NCI-H69 (cell line): ENCODE measurements at regions not wholly inside any gene's neighbourhood (a gene's known extent, or its start where the extent isn't known, plus 50 kb on each side); places are given as distances from the start of the nearest gene placed in this dataset.

ENCODE experiments used
- DNase-seq: peaks from one replicate; lab custom pipeline; 2025; lab: John Stamatoyannopoulos, UW

- no peak for DNase-seq
These were observed 51.0 kb upstream of the VEGFC start for GRCh38 chr4:176843710-176844109.

- DNase-seq, result no peak
These were observed 51.7 kb upstream of the VEGFC start for GRCh38 chr4:176844448-176844847.

- DNase-seq, result no peak
These were observed 52.9 kb upstream of the VEGFC start for GRCh38 chr4:176845636-176846035.

- DNase-seq, result no peak
These were observed 56.4 kb upstream of the VEGFC start for GRCh38 chr4:176849076-176849475.

GRCh38 chr4:176850436-176850835 lies 57.7 kb upstream of the VEGFC start:
- no peak for DNase-seq

GRCh38 chr4:176856421-176856820 lies 63.7 kb upstream of the VEGFC start:
- DNase-seq, result no peak

GRCh38 chr4:176858839-176859238 lies 66.1 kb upstream of the VEGFC start:
- no peak for DNase-seq

- DNase-seq, result no peak
These were observed 71.5 kb upstream of the VEGFC start for GRCh38 chr4:176864238-176864637.

GRCh38 chr4:176868676-176869075 lies 76.0 kb upstream of the VEGFC start:
- no peak for DNase-seq

- no peak for DNase-seq
These were observed 79.7 kb upstream of the VEGFC start for GRCh38 chr4:176872461-176872860.

GRCh38 chr4:176874721-176875445 lies 82.2 kb upstream of the VEGFC start:
- DNase-seq, result no peak

- no peak for DNase-seq
These were observed 82.8 kb upstream of the VEGFC start for GRCh38 chr4:176875446-176875930.

- no peak for DNase-seq
These were observed 86.8 kb upstream of the VEGFC start for GRCh38 chr4:176879380-176880116.

- no peak for DNase-seq
These were observed 89.5 kb upstream of the VEGFC start for GRCh38 chr4:176882206-176882605.

- DNase-seq, result peak; percentile 64
These were observed 90.4 kb upstream of the VEGFC start for GRCh38 chr4:176883108-176883550.

- peak; percentile 48 for DNase-seq
These were observed 91.1 kb upstream of the VEGFC start for GRCh38 chr4:176883681-176884418.

GRCh38 chr4:176885224-176885623 lies 92.5 kb upstream of the VEGFC start:
- no peak for DNase-seq

- DNase-seq, result no peak
These were observed 93.4 kb upstream of the VEGFC start for GRCh38 chr4:176886135-176886534.

GRCh38 chr4:176889776-176890175 lies 97.1 kb upstream of the VEGFC start:
- no peak for DNase-seq

- no peak for DNase-seq
These were observed 101.8 kb upstream of the VEGFC start for GRCh38 chr4:176894498-176894897.

- no peak for DNase-seq
These were observed 103.5 kb upstream of the VEGFC start for GRCh38 chr4:176896211-176896610.

GRCh38 chr4:176897226-176897625 lies 104.5 kb upstream of the VEGFC start:
- DNase-seq, result no peak

GRCh38 chr4:176898791-176899190 lies 106.1 kb upstream of the VEGFC start:
- DNase-seq, result no peak
